M059J (cell line): ENCODE measurements at regions not wholly inside any gene's neighbourhood (a gene's known extent, or its start where the extent isn't known, plus 50 kb on each side); places are given as distances from the start of the nearest gene placed in this dataset.
A peak's percentile ranks its signal among the peaks of the same experiment; 100 is the strongest.

ENCODE experiments used
- DNase-seq: peaks from one replicate; pipeline ENCODE4 v3.0.0-alpha.2; 2012; ENCODE audit warnings: low read depth

DNA sequence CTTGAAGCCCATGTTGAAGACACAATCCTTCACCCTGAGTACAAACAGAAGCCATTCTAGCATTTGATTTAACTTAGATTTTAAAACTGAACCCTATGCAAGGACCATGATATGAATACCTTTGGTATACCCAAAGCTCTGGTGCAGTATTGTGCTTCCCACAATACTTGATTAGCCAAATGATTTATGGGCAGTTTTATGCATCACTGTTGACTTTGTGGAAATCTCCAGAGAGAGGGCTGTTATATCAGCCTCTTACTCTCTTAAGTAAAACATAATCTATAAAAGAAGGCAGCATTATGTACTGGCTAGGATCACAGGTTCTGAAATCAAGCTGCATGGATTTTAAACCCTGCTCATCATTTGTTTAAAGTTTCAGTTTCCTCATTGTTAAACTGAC, 762.8 kb downstream of the EFNA5 start:
- no peak for DNase-seq

DNA sequence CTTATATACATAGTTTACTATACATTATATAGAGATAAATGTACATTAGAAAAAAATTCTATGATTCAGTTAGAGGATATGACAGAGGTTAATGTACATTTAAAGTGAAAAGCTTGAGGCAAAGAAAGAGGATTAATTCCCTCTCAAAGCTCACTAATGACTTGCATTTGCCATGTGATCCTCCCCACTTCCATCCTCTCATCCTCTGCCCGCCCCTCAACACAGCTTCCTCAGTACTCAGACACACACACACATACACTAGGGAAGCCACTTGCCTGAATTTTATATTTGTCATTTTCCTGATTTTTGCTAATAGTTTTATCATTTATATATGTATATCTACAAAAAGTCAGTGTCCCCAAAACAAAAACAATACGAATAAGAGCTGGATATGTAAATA, 764.5 kb downstream of the EFNA5 start:
- no peak for DNase-seq

DNA sequence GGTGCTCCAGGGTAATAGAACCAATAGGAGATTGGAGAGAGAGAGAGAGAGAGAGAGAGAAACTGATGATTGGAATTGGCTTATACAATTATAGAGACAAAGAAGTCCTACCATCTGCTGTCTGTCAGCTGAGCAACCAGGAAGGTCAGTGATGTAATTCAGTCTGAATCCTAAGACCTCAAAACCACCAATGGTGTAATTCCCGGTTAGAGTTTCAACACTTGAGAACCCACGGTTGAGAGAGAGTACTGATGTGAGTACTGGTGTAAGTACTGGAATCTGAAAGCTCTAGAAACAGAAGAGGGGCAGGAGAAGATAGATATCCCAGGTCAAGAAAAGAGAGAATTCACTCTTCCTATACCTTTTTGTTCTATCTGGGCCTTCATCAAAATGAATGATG, 775.8 kb downstream of the EFNA5 start:
- peak; percentile 7 for DNase-seq

DNA sequence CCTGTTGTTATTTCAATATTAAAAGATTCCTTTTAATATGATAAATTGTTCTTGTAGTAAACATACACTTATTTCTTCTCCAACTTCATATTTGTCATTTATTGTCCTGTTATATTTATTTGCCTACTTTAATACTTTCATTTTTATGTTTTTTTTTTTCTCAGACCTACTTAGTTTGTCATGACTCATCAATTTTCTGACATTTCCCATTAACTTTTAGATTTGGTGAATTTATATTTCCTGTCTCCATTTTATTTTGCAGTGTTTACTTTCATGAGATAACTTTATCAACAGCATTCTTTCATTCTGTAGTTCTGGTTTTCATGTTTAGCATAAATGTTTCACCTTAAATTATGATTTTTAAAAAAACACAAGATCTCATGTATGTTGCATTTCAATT, 788.7 kb downstream of the EFNA5 start:
- DNase-seq, result no peak

DNA sequence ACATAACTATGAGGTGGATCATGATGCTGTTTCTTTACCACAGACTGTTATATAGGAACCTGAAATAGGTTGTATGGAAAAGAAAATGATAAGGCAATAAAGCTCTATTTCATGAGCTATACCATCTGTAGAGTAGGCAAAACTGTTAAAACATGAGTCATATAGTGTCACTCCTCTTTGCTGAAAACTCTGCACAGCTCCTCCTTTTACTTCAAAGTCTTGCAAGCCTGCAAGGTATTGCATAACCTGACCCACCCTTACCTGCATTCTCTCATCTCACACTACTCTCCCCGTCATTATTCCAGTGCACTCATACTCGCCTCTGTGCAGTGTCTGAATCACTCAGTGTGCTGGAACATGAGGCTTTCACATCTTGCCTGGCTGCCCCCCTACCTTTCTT, 790.1 kb downstream of the EFNA5 start:
- DNase-seq, result no peak

DNA sequence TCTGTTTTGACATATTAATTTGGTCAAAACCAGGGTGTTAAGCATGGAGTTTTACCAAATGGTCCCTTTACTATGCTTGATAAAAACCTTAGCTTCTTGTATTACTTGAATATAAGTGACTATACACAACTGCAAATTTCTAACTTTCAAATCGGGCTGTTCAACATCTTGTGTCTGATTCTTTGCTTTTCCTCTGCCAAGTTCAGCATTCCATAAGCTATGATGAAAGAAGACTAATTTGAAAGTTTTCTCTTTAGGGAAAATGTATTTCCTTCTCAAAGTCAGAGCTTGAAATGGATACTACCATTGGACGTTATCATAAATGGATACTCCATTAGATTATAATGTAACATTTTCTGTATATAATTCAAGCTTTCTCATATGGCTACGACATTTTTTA, 792.9 kb downstream of the EFNA5 start:
- no peak for DNase-seq

DNA sequence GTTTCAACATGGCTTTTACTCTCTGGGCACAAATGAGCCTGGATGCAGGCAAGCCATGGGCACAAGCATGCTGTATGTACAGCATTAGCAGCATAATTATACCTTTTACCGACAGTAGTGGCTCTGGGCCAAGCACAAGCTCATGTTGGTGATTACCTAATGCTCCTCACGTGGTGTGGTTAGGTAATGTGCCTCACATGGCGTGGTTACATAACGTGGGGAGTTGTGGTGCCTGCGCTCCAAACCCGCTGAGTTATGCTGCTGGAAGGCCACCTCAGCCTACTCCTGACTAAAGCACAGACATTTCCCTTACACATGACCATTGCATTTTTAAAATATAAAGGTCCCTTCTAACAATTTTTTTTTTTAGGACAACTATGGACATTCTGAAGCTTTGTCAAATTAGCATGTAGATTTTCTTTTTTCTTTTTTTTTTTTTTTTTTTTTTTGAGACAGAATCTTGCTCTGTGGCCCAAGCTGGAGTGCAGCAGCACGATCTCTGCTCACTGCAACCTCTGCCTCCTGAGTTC, 794.0 kb downstream of the EFNA5 start:
- peak; percentile 12 for DNase-seq

DNA sequence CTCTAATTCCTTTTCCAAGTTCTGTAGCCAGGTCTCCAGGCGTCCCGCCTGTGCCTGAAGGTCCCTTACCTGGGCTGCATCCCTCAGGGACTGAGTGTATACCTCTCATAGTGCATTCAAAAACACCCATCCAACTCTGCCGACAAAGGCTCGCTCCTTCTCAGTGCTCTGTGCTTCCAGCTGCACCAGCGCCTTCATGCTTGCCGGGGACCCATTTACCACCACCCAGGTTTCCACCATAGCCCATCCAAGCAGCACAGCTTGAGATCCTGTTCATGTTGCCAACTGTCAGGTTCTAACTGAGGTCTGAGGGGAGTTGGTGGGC, 794.5 kb downstream of the EFNA5 start:
- DNase-seq, result no peak

DNA sequence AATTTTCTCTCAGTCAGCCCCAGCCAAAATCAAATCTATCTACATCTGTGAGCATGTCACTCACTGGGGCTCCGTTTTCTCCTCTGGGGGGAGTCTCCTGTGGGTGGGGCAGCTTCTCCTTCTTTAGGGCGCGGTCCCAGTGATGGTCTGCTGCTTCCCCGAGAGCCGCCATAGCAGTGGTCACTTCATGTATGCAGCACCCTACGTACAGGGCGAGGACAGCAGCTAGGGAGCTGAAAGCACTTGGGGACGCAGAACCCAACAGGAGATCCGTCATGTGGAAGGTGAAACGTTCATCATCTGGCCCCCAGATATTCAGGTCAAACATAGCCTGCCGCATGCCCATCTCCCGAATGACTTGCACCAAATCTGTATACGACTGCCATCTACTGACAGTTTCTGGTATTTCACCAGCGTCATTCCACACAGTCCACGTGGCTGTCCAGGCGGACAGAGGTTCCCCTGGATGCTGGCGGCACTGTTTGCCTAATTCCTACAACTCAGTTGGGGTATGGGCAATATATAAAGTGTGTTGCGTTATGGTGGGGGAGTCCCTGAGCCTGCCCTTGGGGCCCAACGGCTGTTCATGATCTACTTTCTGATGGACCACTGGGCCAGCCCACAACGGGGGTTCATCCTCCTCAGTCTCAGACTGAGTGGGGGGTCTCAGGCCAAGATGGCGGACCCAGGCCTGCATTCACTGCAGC, 795.0 kb downstream of the EFNA5 start:
- peak; percentile 40 for DNase-seq

DNA sequence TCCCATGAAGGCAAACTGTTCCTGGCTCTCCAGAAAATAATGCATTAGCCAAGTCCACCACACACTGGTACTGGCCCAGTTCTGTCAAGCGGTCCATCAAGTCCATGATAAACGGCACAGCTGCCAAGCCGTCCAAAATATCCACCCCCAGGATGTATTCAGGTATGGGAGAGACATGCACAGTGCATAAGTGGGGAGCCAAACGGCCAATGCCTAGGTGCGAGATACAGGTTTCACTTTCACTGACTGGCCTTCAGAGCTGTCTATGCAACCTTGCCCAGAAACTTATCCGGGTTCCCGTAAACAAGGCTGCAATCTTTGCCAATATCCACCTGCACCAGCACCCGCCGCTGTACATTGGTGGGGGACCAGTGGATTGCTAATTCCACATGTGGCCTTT, 795.8 kb downstream of the EFNA5 start:
- DNase-seq, result no peak

DNA sequence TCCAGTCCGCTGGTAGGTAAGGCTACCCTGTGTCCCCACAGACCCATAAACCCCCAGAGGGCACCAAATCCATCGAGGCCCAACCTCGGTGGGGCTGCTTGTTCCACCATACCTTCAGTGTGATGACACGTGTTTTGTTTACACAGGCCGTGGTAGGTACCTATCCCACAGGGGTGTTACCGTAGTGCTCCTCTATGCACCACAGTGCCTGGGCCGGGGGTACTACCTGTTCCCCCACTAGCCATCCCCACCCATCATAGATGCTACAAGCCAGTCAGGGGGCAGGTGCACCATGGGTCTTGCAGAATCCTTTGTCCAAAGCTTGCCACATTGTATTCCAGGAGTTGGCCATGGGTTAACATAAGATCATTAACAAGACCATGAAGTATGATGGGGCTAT, 796.2 kb downstream of the EFNA5 start:
- no peak for DNase-seq

DNA sequence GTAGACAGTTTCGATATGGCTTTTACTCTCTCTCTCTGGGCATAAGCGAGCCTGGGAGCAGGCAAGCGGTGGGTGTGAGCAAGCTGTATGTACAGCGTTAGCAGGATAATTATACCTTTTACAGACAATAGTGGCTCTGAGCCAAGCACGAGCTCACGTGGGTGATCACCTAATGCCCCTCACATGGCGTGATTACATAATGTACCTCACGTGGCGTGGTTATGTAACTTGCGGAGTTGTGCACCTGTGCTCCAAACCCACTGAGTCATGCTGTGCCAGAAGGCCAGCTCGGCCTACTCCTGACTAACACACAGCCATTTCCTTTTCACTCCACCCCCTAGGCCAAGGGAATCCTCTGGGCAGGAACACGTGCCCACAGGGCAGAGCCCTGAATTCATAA, 797.2 kb downstream of the EFNA5 start:
- DNase-seq, result peak; percentile 5

DNA sequence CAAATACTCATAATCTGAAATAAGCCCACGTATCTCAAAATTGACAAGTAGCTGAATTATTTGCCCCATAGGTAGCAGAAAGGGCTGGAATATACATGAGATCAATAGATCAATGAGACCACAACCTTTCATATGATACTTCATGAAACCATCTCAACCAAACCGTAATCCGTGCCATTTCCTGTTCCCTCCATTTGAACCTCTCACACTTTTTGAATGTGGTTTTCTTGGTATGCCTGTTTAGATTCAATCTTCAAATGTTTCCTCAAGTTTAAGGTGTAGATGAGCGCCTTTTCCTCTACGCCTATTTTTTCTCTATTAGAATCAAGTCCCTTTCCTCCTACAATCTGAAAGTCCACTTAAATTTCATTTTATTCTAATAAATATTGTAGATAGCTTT, 805.5 kb downstream of the EFNA5 start:
- no peak for DNase-seq

DNA sequence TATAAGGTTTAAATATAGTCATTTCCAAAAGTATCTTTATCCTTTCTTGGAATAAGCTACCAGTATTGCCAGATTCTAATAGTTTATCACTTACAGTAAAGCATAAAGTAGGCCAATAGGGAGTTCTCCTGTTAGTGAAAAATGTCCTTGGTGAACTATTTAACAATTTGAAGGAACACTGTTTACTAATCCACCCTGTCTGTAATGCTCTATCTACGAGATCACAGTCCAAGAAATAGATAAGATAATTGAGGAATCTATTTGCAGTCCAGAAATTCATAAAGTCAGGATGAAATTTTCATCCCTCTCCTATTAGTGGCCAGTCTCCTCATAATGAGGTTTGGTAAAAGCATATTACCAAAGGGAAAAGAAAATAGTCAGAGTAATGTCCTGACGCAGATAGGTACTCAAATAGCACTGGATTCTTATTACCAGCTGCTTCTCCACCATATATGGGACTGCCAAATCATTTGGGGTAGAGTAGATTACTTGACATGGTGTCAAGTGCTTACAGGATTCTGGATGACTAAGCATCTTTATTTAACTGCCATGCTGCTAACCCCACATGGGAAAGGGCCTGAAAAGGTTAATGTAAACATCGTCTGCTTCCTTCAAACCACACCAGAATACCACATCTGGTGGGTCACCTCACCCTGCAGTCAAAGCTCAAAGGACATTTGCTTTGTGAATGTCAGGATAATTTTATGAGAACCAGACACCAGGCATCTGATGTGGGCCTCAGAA, 808.1 kb downstream of the EFNA5 start:
- DNase-seq, result peak; percentile 41

DNA sequence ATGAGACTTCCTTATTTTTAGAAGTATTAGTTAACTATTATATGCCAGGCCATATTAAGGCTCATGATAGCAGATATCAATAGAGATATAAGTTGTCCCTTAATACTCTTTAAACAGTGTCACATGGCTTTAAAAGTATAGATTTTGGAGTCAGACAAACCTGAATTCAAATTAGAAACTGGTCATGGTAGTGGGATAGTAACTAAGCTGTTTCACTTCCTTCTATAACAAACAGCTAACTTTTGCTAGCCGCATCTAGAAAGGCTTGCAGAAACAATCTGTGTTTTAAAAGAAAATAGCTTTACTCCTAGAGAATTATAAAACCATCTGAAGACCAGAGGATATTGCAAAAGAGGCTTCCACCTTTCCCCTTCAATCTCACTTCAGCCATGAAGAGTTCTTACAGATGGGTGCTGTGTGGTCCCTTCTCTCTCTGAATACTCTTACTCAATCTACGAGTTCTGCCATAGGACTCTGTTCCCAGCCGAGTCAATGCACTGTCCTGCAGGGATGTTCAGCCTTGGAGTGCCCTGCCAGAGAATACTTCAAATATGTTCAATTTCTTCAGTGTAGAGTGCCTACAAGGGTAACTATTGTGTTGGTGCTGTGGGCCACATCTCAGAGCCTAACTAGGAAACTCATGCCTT, 810.2 kb downstream of the EFNA5 start:
- DNase-seq, result no peak

DNA sequence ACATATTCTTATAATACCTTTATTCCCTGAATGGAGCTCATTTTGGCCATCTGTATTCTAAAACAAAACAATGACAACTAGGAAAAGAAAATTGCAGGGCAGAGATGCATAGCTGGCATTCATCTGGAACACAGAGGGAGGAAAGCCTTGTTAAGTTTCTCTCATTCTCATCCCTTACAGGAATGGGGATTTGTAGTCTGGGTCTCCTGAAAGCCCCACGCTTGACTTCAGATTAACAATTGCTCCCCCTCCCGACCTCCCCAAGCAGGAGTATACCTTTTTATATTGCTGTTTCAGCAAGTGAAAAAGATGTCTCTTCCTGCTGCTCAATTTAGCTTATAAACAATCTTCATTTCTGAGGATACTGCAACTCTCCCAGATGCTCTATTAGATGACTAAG, 812.1 kb downstream of the EFNA5 start:
- no peak for DNase-seq

DNA sequence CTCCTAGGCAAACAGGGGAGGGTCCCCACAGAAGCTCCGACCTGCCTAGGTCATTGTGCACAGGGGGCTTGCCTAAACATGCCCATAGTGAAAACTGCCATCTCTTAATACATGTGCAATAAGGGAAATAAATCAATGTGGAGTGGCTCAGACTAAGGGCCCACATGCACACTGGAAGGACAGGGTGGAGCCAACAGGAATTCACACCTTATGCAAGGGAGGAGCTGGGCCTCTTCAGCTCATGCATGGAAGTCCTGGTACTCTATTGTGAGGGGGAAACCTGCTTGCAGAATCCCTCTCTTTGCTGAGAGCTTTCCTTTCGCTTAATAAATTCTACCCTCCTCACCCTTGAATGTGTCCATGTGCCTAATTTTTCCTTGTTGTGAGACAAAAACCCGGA, 815.8 kb downstream of the EFNA5 start:
- no peak for DNase-seq

DNA sequence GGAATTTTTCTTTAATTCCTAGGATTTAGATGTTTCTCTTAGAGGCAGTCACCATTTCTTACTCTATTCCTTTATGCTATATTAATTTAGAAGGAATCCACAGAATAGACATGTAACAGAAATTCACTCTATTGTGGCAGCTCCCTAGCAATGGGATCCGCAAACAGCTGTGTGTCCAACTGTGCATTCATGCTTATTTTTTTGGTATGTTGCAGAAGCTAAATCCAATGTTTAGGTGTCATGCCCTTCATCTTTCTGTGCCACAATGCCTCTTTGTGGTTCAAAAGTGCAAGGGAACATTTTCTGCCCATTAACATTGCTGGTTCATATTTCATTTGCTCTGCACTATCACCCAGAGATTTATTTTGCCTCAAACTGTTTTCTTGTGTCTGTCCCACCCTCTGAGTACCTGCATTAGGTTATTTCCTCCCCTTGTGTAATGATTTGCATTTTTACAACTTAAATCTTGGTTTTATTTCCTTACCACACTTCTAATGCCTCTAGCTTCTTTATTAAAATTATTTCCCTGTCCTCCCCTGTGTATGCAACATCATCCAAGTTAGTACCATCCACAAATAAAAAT, 816.5 kb downstream of the EFNA5 start:
- no peak for DNase-seq

DNA sequence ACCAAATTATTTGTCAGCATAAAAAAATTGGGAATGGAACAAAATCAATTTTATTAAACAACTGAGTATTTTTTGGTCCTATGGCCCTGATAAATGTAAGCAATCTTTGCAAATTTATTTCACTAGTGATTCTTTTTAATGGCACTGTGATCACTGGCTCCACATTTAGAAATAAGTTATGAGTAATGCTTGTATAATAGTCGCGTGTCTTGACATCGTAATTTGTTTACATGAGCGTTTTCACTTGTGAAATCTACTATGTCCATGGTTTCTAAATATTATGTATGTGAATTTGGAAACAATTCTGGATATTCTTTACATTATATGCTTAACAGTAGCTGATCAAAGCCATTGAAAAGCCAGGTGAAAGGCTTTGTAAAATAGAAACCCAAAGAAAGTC, 817.5 kb downstream of the EFNA5 start:
- no peak for DNase-seq

DNA sequence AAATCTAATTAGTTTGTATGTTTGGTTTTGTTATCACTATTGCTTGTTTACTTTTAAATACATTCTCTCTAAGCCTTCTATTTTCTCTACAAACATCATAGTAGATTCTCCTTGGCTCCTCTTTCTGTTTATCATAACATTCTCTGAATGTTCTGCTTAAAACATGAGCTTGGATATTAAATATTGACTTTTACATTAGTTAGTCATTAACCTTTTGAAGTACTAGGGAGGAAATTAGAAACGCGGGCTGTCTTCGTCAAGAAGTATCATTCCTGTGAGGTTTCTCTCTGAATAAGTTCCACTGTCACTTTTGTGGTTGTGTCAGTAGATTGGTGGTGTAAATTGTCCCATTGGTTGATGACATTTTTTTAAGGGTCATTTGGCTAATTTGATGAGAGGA, 821.5 kb downstream of the EFNA5 start:
- no peak for DNase-seq

DNA sequence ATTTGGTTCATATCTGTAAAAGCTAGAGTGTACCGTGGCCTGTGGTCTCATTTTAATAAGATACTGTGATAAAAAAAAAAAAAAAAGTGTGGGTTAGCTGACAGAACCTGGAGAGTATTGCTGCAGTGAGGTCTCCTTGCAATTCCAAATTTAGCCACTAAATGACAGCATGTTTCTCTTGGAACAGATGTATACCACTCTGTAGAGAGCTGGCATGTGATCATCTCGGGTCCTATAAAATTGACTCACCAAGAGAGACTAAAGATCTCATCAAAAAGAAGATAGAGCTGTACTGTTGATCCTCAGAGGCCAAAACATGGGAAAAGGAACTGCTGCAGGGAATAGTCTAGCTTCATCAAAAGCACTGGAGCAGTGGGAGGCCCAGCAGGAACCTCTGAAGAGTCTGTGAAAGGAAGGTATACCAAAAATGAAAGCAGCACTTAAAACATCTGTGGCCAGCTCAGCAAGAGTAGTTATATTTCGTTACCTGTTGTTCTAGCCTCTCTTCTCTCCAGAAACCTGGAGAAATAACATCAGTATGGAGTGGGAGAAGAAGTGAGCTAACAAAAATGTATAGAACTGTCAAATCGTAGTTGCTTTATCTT, 826.8 kb downstream of the EFNA5 start:
- peak; percentile 25 for DNase-seq

DNA sequence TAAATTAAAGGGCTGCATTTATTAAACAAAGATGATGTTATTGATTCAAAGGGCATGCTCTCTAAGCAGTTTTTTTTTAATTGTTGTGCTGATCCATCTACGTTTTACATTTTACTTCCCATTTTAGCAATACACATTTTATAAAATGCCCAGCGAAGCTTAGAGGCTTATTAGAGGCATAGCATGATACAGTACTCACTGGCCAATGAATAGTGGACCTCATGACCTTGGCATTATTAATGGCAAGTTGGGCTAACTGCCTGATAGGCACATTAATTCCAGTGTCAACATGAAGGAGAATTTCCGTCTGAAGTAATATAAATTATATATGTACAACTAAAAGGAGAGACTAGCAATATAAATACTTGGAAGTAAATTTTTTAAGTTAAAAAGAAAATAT, 837.2 kb downstream of the EFNA5 start:
- no peak for DNase-seq
